ENCODE measurements at regions not wholly inside any gene's neighbourhood (a gene's known extent, or its start where the extent isn't known, plus 50 kb on each side); places are given as distances from the start of the nearest gene placed in this dataset.
A peak's percentile ranks its signal among the peaks of the same experiment; 100 is the strongest.

DNA sequence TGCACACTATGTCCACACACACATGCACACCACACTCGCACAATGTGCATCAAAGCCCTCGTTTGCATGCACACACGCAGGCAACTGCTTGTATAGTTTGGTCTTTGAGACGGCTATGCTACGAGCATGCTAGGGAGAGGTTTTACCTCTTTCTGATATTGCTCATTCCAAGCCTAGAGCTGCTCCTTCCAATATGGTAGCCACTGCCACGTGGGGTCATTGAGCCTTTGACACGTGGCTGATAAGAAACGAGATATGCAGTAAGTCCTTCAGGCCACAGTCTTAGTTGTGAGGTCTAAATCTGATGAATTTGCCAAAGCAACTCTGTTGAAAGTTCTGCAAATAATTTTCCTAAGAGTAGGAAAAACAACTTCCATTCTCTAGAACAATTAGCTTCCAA lies 204.4 kb downstream of the KLF6 start:
- DNase-seq (ENCODE audit: low spot score), result no peak
- TF ChIP-seq, protein P1, sequence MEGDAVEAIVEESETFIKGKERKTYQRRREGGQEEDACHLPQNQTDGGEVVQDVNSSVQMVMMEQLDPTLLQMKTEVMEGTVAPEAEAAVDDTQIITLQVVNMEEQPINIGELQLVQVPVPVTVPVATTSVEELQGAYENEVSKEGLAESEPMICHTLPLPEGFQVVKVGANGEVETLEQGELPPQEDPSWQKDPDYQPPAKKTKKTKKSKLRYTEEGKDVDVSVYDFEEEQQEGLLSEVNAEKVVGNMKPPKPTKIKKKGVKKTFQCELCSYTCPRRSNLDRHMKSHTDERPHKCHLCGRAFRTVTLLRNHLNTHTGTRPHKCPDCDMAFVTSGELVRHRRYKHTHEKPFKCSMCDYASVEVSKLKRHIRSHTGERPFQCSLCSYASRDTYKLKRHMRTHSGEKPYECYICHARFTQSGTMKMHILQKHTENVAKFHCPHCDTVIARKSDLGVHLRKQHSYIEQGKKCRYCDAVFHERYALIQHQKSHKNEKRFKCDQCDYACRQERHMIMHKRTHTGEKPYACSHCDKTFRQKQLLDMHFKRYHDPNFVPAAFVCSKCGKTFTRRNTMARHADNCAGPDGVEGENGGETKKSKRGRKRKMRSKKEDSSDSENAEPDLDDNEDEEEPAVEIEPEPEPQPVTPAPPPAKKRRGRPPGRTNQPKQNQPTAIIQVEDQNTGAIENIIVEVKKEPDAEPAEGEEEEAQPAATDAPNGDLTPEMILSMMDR (IDR thresholded peaks at IDR 0.05), result no peak
- Histone ChIP-seq H3K4me3 (no peak overlapping the region), H3K27ac (no peak overlapping the region)

- H3K4me3 ChIP-seq, result no peak overlapping the region
- TF ChIP-seq, protein P1 (IDR thresholded peaks at IDR 0.05), result no peak
- H3K27ac ChIP-seq, result no peak overlapping the region
- DNase-seq (ENCODE audit: low spot score), result no peak
These were observed 205.2 kb downstream of the KLF6 start for GRCh38 chr10:3579845-3580244.

- H3K4me3 ChIP-seq, result no peak overlapping the region
- TF ChIP-seq, protein P1 (IDR thresholded peaks at IDR 0.05), result no peak
- H3K27ac ChIP-seq, result no peak overlapping the region
- no peak for DNase-seq (ENCODE audit: low spot score)
These were observed 206.3 kb downstream of the KLF6 start for GRCh38 chr10:3578682-3579081.

DNA sequence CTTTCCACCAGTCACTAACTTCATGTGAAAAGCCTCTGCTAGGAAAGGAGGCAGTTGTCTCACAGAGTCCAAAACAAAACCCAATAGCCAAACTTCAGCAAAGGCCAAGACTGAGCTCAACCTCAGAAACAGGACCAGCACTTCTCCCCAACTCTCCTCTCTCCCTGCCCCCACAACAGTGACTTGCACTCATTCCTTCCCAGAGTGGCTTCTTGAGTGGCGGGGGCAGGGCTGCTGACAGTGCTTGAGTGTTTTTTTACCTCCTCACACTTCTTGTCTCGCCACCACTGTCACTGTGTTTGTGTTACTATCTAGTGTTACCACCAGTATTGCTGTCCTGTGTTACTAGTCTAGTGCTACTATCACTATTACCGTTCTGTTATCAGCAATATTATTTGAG lies 206.8 kb downstream of the KLF6 start:
- no peak for DNase-seq (ENCODE audit: low spot score)
- TF ChIP-seq, protein P1 (IDR thresholded peaks at IDR 0.05), result no peak
- no peak overlapping the region for H3K27ac ChIP-seq
- no peak overlapping the region for H3K4me3 ChIP-seq

- H3K27ac ChIP-seq, result no peak overlapping the region
- TF ChIP-seq, protein P1 (IDR thresholded peaks at IDR 0.05), result no peak
- no peak for DNase-seq (ENCODE audit: low spot score)
- H3K4me3 ChIP-seq, result no peak overlapping the region
These were observed 210.6 kb downstream of the KLF6 start for GRCh38 chr10:3574451-3574850.

GRCh38 chr10:3573498-3573897 lies 211.5 kb downstream of the KLF6 start:
- no peak overlapping the region for H3K27ac ChIP-seq
- TF ChIP-seq, protein P1 (IDR thresholded peaks at IDR 0.05), result no peak
- no peak overlapping the region for H3K4me3 ChIP-seq
- no peak for DNase-seq (ENCODE audit: low spot score)

- Histone ChIP-seq H3K27ac (peak overlapping the region in 1 of 2 donors; percentile 42), H3K4me3 (no peak overlapping the region)
- DNase-seq (ENCODE audit: low spot score), result no peak
- TF ChIP-seq, protein P1 (IDR thresholded peaks at IDR 0.05), result no peak
These were observed 213.6 kb downstream of the KLF6 start for GRCh38 chr10:3571310-3571825.
